Panc1 (cell line): ENCODE measurements at regions not wholly inside any gene's neighbourhood (a gene's known extent, or its start where the extent isn't known, plus 50 kb on each side); places are given as distances from the start of the nearest gene placed in this dataset.

Experiments used
- ATAC-seq: fragments of 200-7000 bp; cut with Tn5 transposase; 2 replicates; pipeline ENCODE4 v1.9.1; 2020; ENCODE audit warnings: mild to moderate bottlenecking, moderate library complexity
- BruUV-seq: library from RNA; stranded (reverse); fragments of 400-500 nt; replicated peaks from 2 replicates; lab custom pipeline; 2021; lab: Mats Ljungman, UMichigan
- CTCF ChIA-PET: fragments of 300-600 bp; sonication (Branson Sonifier 250); formaldehyde crosslinking; loops from one replicate; lab custom pipeline; 2022; ENCODE audit warnings: antibody characterized with exemption; lab: Charles Lee
- POLR2A ChIA-PET: fragments of 300-600 bp; sonication (Branson Sonifier 250); formaldehyde crosslinking; loops from one replicate; lab custom pipeline; 2022; ENCODE audit warnings: antibody characterized with exemption; lab: Charles Lee
- DNase-seq: peaks from one replicate; pipeline ENCODE4 v3.0.0-alpha.2; 2010; ENCODE audit warnings: low read depth, low spot score
- H3K27ac ChIP-seq: 2 replicates; pipeline ENCODE4 v1.5.1; 2011; ENCODE audit warnings: mild to moderate bottlenecking, low read length, inconsistent platforms
- H3K27me3 ChIP-seq: fragments of 200-500 bp; sonication (Bioruptor generic); 2 replicates; pipeline ENCODE4 v1.6.0; 2014; ENCODE audit warnings: low read length, inconsistent platforms; ENCODE audit not compliant: control insufficient read depth, insufficient read depth
- H3K36me3 ChIP-seq: fragments of 200-500 bp; sonication (Bioruptor generic); 2 replicates; pipeline ENCODE4 v1.5.1; 2014; ENCODE audit warnings: inconsistent platforms, mild to moderate bottlenecking, low read length, moderate library complexity; ENCODE audit not compliant: control insufficient read depth, insufficient read depth
- H3K4me1 ChIP-seq: 2 replicates; pipeline ENCODE4 v1.5.1; 2011; ENCODE audit warnings: inconsistent platforms, mild to moderate bottlenecking, low read length, moderate library complexity; ENCODE audit not compliant: control insufficient read depth, insufficient read depth
- H3K4me3 ChIP-seq, 2 experiments: 2 replicates each; pipeline ENCODE4 v1.5.1; 2011 to 2012; ENCODE audit warnings: low read depth in 2 of 2, low read length in 2 of 2, mild to moderate bottlenecking in 2 of 2, inconsistent platforms in 1 of 2, moderate library complexity in 1 of 2
- H3K9me3 ChIP-seq: fragments of 200-500 bp; sonication (Bioruptor generic); 2 replicates; pipeline ENCODE4 v1.5.1; 2014; ENCODE audit warnings: low read depth, mild to moderate bottlenecking, inconsistent platforms, low read length, moderate library complexity; ENCODE audit not compliant: control insufficient read depth, insufficient read depth
- CTCF ChIP-seq: fragments of 450-650 bp; IDR thresholded peaks from 2 replicates; pipeline ENCODE4 v1.5.1; 2017; ENCODE audit warnings: mild to moderate bottlenecking
- POLR2AphosphoS5 ChIP-seq: IDR thresholded peaks from 2 replicates; pipeline ENCODE4 v1.6.1; 2012; ENCODE audit warnings: mild to moderate bottlenecking, low read depth, low read length, moderate library complexity
- REST ChIP-seq, 2 experiments: IDR thresholded peaks; 2 replicates each; pipeline ENCODE4 v1.6.1; 2011 to 2012; ENCODE audit warnings: low read depth in 2 of 2, control low read depth in 1 of 2, low read length in 1 of 2, mild to moderate bottlenecking in 1 of 2, moderate library complexity in 1 of 2; ENCODE audit not compliant: insufficient read depth in 1 of 2
- SIN3A ChIP-seq: IDR thresholded peaks from 2 replicates; pipeline ENCODE4 v1.6.1; 2012; ENCODE audit warnings: low read depth, mild to moderate bottlenecking, low read length, moderate library complexity, borderline replicate concordance; ENCODE audit not compliant: insufficient read depth
- TCF7L2 ChIP-seq: IDR thresholded peaks from 2 replicates; pipeline ENCODE4 v1.6.1; 2011; ENCODE audit warnings: mild to moderate bottlenecking, low read depth, low read length, inconsistent platforms
- in situ Hi-C: cut with HindIII; loops from 2 replicates; pipeline ENCODE4 v1.10.0; 2016; ENCODE audit warnings: low sequenced_read_pairs, low pct_unique_long_range_greater_than_20kb
- intact Hi-C: fragments of 100-400 bp; cut with micrococcal nuclease; formaldehyde crosslinking; loops from one replicate; pipeline ENCODE4 v1.10.0; 2022; ENCODE audit not compliant: unreplicated experiment

GRCh38 chr3:145286937-145287336 is 874.0 kb downstream of the PLOD2 start:
- no peak for TF ChIP-seq REST (IDR thresholded peaks at IDR 0.05; ENCODE audit: insufficient read depth in 1 of 2, low read depth in 2 of 2, low read length in 1 of 2)
- no peak for TF ChIP-seq CTCF
- TF ChIP-seq TCF7L2, result no peak
- TF ChIP-seq POLR2AphosphoS5, result no peak
- no peak for TF ChIP-seq SIN3A
- ChIA-PET CTCF (no interaction called here), POLR2A (no interaction called here)
- DNase-seq (no peak), ATAC-seq (no peak)
- no peaks in the 10 kb centered on the region for H3K9me3 ChIP-seq
- in situ Hi-C loops, result no loop called here
- H3K27me3 ChIP-seq, result no peaks in the 10 kb centered on the region
- BruUV-seq, result no TSS peak
- H3K27ac ChIP-seq, result no peak overlapping the region
- no peaks in the 10 kb centered on the region for H3K36me3 ChIP-seq
- intact Hi-C loops, result no loop called here
- H3K4me1 ChIP-seq, result no peaks in the 10 kb centered on the region
- H3K4me3 ChIP-seq, result no peak overlapping the region

- intact Hi-C loops, result no loop called here
- in situ Hi-C loops, result no loop called here
- DNase-seq, result no peak
- ChIA-PET CTCF (no interaction called here), POLR2A (no interaction called here)
- TF ChIP-seq CTCF (no peak), TCF7L2 (no peak), REST (IDR thresholded peaks at IDR 0.05; ENCODE audit: insufficient read depth in 1 of 2, low read depth in 2 of 2, low read length in 1 of 2) (no peak), SIN3A (no peak)
- no peak overlapping the region for H3K27ac ChIP-seq
- no peaks in the 10 kb centered on the region for H3K27me3 ChIP-seq
- no peaks in the 10 kb centered on the region for H3K9me3 ChIP-seq
- BruUV-seq, result no TSS peak
- ATAC-seq, result no peak
- no peaks in the 10 kb centered on the region for H3K4me1 ChIP-seq
- no peak overlapping the region for H3K4me3 ChIP-seq
- no peaks in the 10 kb centered on the region for H3K36me3 ChIP-seq
These were observed 871.0 kb downstream of the PLOD2 start for GRCh38 chr3:145290010-145290409.
